ENCODE measurements at regions not wholly inside any gene's neighbourhood (a gene's known extent, or its start where the extent isn't known, plus 50 kb on each side); places are given as distances from the start of the nearest gene placed in this dataset.

- H4K20me1 ChIP-seq, result no peaks in the 10 kb centered on the region
- no peak for TF ChIP-seq Cebpa-rat (IDR thresholded peaks at IDR 0.05)
- no peak overlapping the region for H3K4me2 ChIP-seq
- no peak overlapping the region for H3K27ac ChIP-seq
- H3K4me1 ChIP-seq, result no peaks in the 10 kb centered on the region
- H3K9me3 ChIP-seq (replicated peaks in 1 of 11), result no peaks in the 10 kb centered on the region
- no peak overlapping the region for H3K4me3 ChIP-seq
- H3K36me3 ChIP-seq, result no peaks in the 10 kb centered on the region
- no peaks in the 10 kb centered on the region for H3K27me3 ChIP-seq
- no peak overlapping the region for H3K9ac ChIP-seq
These were observed 628.7 kb downstream of the AMY1C start for GRCh38 chr1:104378414-104378813.

- TF ChIP-seq Cebpa-rat (IDR thresholded peaks at IDR 0.05), result no peak
- Histone ChIP-seq H3K4me3 (no peak overlapping the region), H3K27ac (no peak overlapping the region)
These were observed 630.3 kb downstream of the AMY1C start for GRCh38 chr1:104380003-104380402.

GRCh38 chr1:104387716-104388508 is 638.2 kb downstream of the AMY1C start:
- no peaks in the 10 kb centered on the region for H3K36me3 ChIP-seq
- no peak overlapping the region for H3K4me3 ChIP-seq
- peak overlapping the region in 3 of 11 experiments; percentile 16 to 47 (median 25); a peak in 4 of 22 replicates for H3K4me2 ChIP-seq
- TF ChIP-seq Cebpa-rat (IDR thresholded peaks at IDR 0.05), result no peak
- no peaks in the 10 kb centered on the region for H3K9me3 ChIP-seq (replicated peaks in 1 of 11)
- H4K20me1 ChIP-seq, result no peaks in the 10 kb centered on the region
- H3K27me3 ChIP-seq, result no peaks in the 10 kb centered on the region
- H3K9ac ChIP-seq, result no peak overlapping the region
- peak overlapping the region in 4 of 11 experiments; percentile 20 to 41 (median 32); a peak in 4 of 22 replicates for H3K27ac ChIP-seq
- H3K4me1 ChIP-seq, result peaks cover 0 to 19% (median 0%) of the 10 kb centered on the region in 10 experiments; a peak in 6 of 20 replicates

More at GRCh38 chr1:104380003-104380402, 630.3 kb downstream of the AMY1C start:
- H4K20me1 ChIP-seq, result no peaks in the 10 kb centered on the region
- no peaks in the 10 kb centered on the region for H3K36me3 ChIP-seq
- no peaks in the 10 kb centered on the region for H3K27me3 ChIP-seq
- H3K4me1 ChIP-seq, result no peaks in the 10 kb centered on the region
- no peak overlapping the region for H3K9ac ChIP-seq
- H3K4me2 ChIP-seq, result no peak overlapping the region
- no peaks in the 10 kb centered on the region for H3K9me3 ChIP-seq (replicated peaks in 1 of 11)

GRCh38 chr1:104392552-104392951 is 642.9 kb downstream of the AMY1C start:
- H4K20me1 ChIP-seq, result no peaks in the 10 kb centered on the region

GRCh38 chr1:104402178-104402577 is 652.5 kb downstream of the AMY1C start:
- H3K4me2 ChIP-seq, result no peak overlapping the region
- no peaks in the 10 kb centered on the region for H3K36me3 ChIP-seq
- H4K20me1 ChIP-seq, result no peaks in the 10 kb centered on the region
- no peaks in the 10 kb centered on the region for H3K27me3 ChIP-seq
- no peaks in the 10 kb centered on the region for H3K4me1 ChIP-seq
- no peak overlapping the region for H3K4me3 ChIP-seq
- no peak overlapping the region for H3K27ac ChIP-seq
- no peaks in the 10 kb centered on the region for H3K9me3 ChIP-seq (replicated peaks in 1 of 11)
- no peak for TF ChIP-seq Cebpa-rat (IDR thresholded peaks at IDR 0.05)
- no peak overlapping the region for H3K9ac ChIP-seq

More at GRCh38 chr1:104392552-104392951, 642.9 kb downstream of the AMY1C start:
- no peak for TF ChIP-seq Cebpa-rat (IDR thresholded peaks at IDR 0.05)
- H3K9ac ChIP-seq, result no peak overlapping the region
- no peaks in the 10 kb centered on the region for H3K9me3 ChIP-seq (replicated peaks in 1 of 11)
- H3K27ac ChIP-seq, result no peak overlapping the region
- H3K36me3 ChIP-seq, result no peaks in the 10 kb centered on the region
- H3K4me2 ChIP-seq, result no peak overlapping the region
- H3K4me1 ChIP-seq, result peaks cover 0 to 10% (median 0%) of the 10 kb centered on the region in 10 experiments; a peak in 6 of 20 replicates
- H3K27me3 ChIP-seq, result no peaks in the 10 kb centered on the region
- H3K4me3 ChIP-seq, result no peak overlapping the region

- Histone ChIP-seq H3K4me2 (no peak overlapping the region), H3K4me1 (no peaks in the 10 kb centered on the region), H3K27ac (no peak overlapping the region), H3K4me3 (no peak overlapping the region), H4K20me1 (no peaks in the 10 kb centered on the region), H3K27me3 (no peaks in the 10 kb centered on the region), H3K9me3 (replicated peaks in 1 of 11) (peaks cover 0 to 8% (median 0%) of the 10 kb centered on the region in 11 experiments; a peak in 3 of 22 replicates), H3K9ac (no peak overlapping the region), H3K36me3 (no peaks in the 10 kb centered on the region)
- no peak for TF ChIP-seq Cebpa-rat (IDR thresholded peaks at IDR 0.05)
These were observed 654.2 kb downstream of the AMY1C start for GRCh38 chr1:104403883-104404282.

GRCh38 chr1:104406728-104407127 is 657.0 kb downstream of the AMY1C start:
- H3K27me3 ChIP-seq, result no peaks in the 10 kb centered on the region
- H4K20me1 ChIP-seq, result no peaks in the 10 kb centered on the region
- no peak overlapping the region for H3K9ac ChIP-seq
- H3K4me1 ChIP-seq, result no peaks in the 10 kb centered on the region
- no peak overlapping the region for H3K27ac ChIP-seq
- peaks cover 0 to 8% (median 0%) of the 10 kb centered on the region in 11 experiments; a peak in 3 of 22 replicates for H3K9me3 ChIP-seq (replicated peaks in 1 of 11)
- H3K4me3 ChIP-seq, result no peak overlapping the region
- no peak overlapping the region for H3K4me2 ChIP-seq
- TF ChIP-seq Cebpa-rat (IDR thresholded peaks at IDR 0.05), result no peak
- H3K36me3 ChIP-seq, result no peaks in the 10 kb centered on the region

- Histone ChIP-seq H3K4me1 (no peaks in the 10 kb centered on the region), H3K9ac (no peak overlapping the region), H3K4me2 (no peak overlapping the region), H3K27me3 (no peaks in the 10 kb centered on the region), H3K27ac (no peak overlapping the region), H3K36me3 (no peaks in the 10 kb centered on the region), H3K4me3 (no peak overlapping the region), H3K9me3 (replicated peaks in 1 of 11) (peaks cover 0 to 8% (median 0%) of the 10 kb centered on the region in 11 experiments; a peak in 3 of 22 replicates), H4K20me1 (no peaks in the 10 kb centered on the region)
- no peak for TF ChIP-seq Cebpa-rat (IDR thresholded peaks at IDR 0.05)
These were observed 658.6 kb downstream of the AMY1C start for GRCh38 chr1:104408268-104408667.

GRCh38 chr1:104435255-104435654 is 685.6 kb downstream of the AMY1C start:
- Histone ChIP-seq H3K27ac (no peak overlapping the region), H4K20me1 (no peaks in the 10 kb centered on the region), H3K4me3 (no peak overlapping the region), H3K4me2 (no peak overlapping the region), H3K9me3 (replicated peaks in 1 of 11) (no peaks in the 10 kb centered on the region), H3K27me3 (no peaks in the 10 kb centered on the region), H3K9ac (no peak overlapping the region), H3K4me1 (no peaks in the 10 kb centered on the region), H3K36me3 (no peaks in the 10 kb centered on the region)
- no peak for TF ChIP-seq Cebpa-rat (IDR thresholded peaks at IDR 0.05)

- Histone ChIP-seq H3K4me2 (no peak overlapping the region), H3K4me1 (no peaks in the 10 kb centered on the region), H4K20me1 (no peaks in the 10 kb centered on the region), H3K36me3 (no peaks in the 10 kb centered on the region), H3K27me3 (no peaks in the 10 kb centered on the region), H3K9ac (no peak overlapping the region), H3K4me3 (no peak overlapping the region), H3K9me3 (replicated peaks in 1 of 11) (no peaks in the 10 kb centered on the region), H3K27ac (no peak overlapping the region)
- no peak for TF ChIP-seq Cebpa-rat (IDR thresholded peaks at IDR 0.05)
These were observed 690.3 kb downstream of the AMY1C start for GRCh38 chr1:104440011-104440410.
